NCI-H2029 treated with DMSO at 0.1 percent for 48 hours (cell line): ENCODE measurements at regions not wholly inside any gene's neighbourhood (a gene's known extent, or its start where the extent isn't known, plus 50 kb on each side); places are given as distances from the start of the nearest gene placed in this dataset.

ENCODE experiments used
- DNase-seq: peaks from one replicate; lab custom pipeline; 2025; lab: John Stamatoyannopoulos, UW

DNA sequence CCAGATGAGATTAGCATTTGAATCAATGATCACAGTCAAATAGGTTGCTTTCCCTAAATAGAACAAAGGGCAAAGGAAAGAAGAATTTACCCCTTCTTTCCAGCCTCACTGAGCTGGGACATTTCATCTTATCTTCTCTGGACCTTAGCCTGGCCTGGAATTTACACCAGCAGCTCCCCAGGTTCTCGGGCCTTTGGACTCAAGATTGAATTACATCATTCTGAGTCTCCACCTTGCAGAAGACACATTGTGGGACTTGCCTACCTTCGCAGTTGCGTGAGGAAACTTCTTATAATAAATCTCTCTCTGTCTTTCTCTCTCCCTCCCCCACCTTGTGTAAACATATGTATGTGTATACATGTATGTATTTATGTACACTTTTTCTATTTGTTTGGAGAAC, 732.4 kb downstream of the IPMK start:
- no peak for DNase-seq

GRCh38 chr10:57513637-57514036, 754.1 kb downstream of the IPMK start:
- no peak for DNase-seq

DNA sequence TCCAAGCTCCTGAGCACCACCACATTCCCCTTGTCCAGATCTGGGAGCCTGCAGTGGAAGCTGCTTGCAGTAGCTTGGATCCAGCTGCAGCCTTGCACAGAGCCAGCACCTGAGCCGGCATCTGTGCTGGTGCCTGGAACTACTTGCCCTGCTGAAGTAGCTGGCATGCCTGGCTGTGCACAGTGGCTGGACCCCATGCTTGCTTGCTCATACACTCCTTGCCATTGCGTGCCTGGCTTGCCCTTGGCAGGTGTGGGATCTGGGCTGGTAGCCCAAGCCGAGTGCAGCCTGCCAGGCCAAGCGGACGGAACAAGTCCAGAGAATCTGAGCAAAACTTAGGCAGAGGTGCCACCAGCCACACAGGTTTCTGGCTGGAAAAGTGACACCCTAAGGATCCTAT, 759.9 kb downstream of the IPMK start:
- no peak for DNase-seq

- no peak for DNase-seq
Measured at GRCh38 chr10:57506414-57507094, 761.1 kb downstream of the IPMK start.

DNA sequence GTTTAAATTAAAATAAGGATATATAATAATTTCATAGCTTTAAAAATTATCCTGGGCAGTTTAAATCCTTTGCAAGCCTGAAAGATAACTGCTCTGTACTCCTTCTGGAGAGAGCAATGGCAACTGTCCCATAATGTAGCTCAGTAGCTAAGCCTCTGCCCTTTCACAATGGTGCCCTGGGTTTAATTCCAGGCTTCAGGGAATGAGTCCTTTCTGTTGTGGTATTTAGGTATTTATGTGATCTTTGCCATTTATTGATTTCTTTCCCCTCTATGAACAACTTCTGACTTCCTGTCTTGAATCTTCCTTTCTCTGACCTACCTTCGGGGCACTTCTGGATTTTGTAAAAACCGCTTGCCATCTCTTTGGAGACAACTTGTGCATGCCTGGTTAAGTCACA, 773.2 kb downstream of the IPMK start:
- no peak for DNase-seq

- no peak for DNase-seq
Measured at GRCh38 chr10:57482259-57482658, 785.4 kb downstream of the IPMK start.

DNA sequence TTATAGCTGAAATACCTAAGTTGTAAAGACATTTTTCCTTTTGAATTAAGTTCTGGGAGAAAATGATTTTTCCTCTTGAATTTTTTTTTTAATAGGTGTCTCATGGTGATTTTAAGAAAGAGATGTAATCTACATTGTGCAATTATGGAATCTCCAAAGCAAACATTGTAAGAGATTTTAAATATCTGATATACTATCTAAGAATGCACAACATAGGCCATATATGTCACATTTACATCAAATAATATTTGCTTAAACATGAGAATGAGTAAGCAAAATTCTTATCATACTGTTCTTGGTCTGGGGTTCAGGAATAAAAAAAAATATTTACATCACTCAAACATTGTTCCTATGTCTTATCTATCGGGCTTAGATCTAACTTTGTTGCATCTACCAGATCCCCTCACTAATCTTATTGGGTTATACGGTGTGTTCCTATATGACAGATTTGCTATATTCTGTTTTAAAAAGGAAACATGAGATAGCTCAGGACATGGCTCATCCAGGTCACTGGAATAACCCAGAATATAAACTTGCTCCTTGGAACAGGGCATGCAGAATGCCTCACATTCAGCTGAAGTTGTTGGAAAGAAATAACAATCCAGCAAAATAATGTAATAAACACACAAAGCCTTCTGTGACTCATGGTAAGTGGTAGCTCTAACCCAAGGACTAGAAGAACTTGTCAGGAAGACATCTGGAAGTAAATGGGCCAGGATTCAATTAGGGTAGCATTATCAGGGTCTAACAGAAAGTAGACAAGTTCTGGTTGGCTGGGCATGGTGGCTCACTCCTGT, 794.7 kb downstream of the IPMK start:
- DNase-seq: no peak

GRCh38 chr10:57468894-57469432, 798.7 kb downstream of the IPMK start:
- no peak for DNase-seq

DNA sequence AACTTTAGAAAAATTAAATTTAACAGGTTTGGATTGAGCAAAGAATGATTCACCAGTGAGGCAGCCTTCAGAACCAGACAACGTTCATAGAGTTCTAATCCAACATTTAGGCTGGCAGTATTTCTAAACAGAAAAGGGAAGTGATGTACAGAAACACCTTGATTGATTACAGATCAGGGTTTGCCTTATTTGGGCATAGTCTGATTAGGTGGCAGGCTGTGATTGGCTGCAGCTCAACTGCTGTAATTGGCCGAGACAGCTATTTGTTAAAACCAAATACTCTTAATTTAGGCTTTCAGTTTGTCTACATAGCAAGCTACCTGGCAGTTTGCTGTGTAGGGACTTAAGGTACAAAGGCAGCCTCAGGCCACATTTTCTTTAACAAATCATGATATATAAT, 802.5 kb downstream of the IPMK start:
- no peak for DNase-seq

DNA sequence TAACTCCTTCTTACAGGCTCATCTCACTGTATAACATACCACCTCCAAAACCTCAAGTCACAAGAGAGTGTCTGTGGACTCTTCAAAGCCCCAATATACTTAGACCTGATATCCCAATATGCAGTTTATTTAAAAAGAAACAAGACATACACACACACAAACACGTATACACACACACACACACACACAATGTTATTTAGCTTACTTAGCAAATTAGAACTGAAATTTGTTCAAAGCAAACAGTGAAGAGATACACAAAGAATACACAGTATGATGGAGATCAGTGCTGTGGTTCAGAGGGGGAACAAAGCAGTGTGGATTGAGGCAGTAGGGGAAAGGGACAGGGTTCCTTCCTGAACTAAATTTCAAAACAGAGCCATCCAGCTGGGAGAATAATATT, 807.2 kb downstream of the IPMK start:
- no peak for DNase-seq

- no peak for DNase-seq
Measured at GRCh38 chr10:57457972-57458512, 809.7 kb downstream of the IPMK start.

GRCh38 chr10:57430376-57430775, 837.3 kb downstream of the IPMK start:
- DNase-seq: no peak

- peak; percentile 1 for DNase-seq
Measured at GRCh38 chr10:57420881-57421280, 846.8 kb downstream of the IPMK start.

DNA sequence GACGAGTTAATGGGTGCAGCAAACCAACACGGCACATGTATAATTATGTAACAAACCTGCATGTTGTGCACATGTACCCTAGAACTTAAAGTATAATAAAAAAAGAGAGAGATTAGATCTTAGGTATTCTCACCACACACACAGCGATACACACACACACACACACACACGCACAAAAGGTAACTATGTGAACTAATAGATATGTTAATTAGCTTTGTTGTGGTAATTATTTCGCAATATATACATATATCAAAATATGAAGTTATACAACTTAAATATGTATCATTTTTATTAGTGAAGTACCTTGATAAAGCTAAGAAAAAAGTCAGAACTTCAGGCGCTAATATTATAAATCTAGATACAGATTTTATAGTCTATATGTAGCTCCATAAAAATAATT, 849.2 kb downstream of the IPMK start:
- no peak for DNase-seq

DNA sequence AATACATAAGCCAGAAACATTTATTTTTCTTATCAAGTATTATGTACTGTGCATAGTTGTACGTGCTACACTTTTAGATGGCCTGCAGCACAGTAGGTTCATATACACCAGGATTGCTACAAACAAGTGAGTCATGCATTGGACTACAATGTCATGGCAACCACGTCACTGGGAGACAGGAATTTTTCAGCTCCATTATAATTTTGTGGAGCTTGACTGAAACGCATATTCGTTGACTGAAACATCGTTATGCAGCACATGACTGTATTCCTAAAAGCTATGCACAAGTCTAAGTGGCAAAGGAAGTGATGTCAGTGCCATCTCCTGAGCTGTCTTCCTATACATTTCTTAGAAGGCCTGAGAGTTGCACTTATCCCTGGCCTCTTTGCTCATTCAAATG, 871.8 kb downstream of the IPMK start:
- DNase-seq: no peak

DNA sequence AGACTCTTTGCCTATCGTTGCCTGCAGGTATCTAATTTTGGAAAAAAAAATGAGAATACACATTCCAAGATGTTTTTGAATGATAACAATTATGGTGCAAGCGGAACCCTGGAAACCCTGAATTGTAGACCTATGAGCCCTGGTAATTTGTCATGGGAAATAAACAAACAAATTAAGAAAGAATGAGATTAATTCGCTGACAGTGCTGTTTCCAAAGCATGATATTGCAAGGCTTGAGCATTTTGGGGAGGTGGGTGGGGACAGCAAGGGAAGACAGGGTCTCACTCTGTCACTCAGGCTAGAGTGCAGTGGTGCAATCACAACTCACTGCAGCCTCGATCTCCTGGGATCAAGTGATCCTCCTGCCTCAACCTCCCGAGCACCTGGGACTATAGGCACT, 900.3 kb downstream of the IPMK start:
- DNase-seq: no peak

DNA sequence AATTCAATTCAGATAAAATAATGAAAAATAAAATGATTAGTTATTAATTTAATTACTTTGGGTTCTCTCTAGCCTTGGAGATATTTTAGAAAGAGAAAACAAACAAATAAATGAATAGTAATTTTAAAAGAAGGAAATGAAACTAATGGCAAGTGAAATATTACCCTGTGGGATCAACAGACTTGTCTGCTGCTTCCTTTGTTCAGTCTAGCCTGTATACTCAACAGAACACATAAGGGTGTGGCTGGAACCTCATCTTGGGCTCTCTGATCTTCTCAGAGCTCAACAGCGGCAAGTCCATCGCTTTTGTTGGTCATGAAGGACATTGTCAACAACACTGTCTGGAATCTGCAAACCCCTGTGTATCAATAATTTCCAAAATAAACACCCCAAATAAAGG, 904.9 kb downstream of the IPMK start:
- no peak for DNase-seq

DNA sequence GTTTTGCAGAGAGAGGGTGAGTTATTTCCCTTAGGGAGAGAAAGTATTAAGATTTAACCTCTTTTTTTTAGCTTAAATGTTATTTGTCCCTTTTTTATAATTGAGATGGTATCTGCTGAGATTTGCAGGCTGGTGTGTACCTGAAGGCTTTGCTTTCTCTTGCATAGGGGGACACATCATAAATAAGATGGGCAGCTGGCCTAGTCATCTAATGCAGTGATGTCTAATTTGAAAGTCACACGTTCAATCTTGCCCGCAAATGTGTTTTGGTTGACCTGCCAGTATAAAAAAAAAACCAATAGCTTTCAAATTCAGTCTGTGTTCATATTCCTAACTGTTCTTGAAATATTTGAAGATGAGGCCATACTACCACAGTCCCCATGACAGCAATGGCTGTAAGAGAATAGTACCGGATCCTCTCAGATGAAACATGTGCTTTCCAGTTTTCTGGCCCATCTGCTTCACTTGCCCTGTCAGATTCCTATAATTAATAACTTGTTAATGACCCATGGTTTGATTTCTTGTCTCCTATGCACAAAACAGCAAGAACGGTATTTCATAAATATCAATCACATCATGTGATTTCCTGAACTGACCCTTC, 914.2 kb downstream of the IPMK start:
- DNase-seq: no peak

GRCh38 chr10:57351076-57351475, 916.6 kb downstream of the IPMK start:
- no peak for DNase-seq

GRCh38 chr10:57341294-57341693, 926.4 kb downstream of the IPMK start:
- DNase-seq: no peak

GRCh38 chr10:57338823-57339558, 928.7 kb downstream of the IPMK start:
- peak; percentile 16 for DNase-seq

GRCh38 chr10:57336865-57337264, 930.8 kb downstream of the IPMK start:
- DNase-seq: no peak
